IMR-90 (cell line): ENCODE measurements at regions not wholly inside any gene's neighbourhood (a gene's known extent, or its start where the extent isn't known, plus 50 kb on each side); places are given as distances from the start of the nearest gene placed in this dataset.

ENCODE experiments used
- ATAC-seq: fragments of 200-7000 bp; cut with Tn5 transposase; 2 replicates; pipeline ENCODE4 v1.9.1; 2020; ENCODE audit warnings: low read depth, mild to moderate bottlenecking, moderate library complexity
- BruUV-seq: library from RNA; stranded (reverse); fragments of 400-500 nt; replicated peaks from 2 replicates; lab custom pipeline; 2021; lab: Mats Ljungman, UMichigan
- CTCF ChIA-PET: fragments of 300-600 bp; formaldehyde crosslinking; extraction: SDS; loops from one replicate; lab custom pipeline; 2021; ENCODE audit warnings: antibody characterized with exemption; lab: Yijun Ruan, JAX
- POLR2A ChIA-PET: fragments of 300-600 bp; sonication (Branson Sonifier 250); formaldehyde crosslinking; loops from one replicate; lab custom pipeline; 2022; ENCODE audit warnings: antibody characterized with exemption; ENCODE audit not compliant: unreplicated experiment; lab: Charles Lee
- DNase-seq: peaks from one replicate; pipeline ENCODE4 v3.0.0; 2013
- H2AFZ ChIP-seq: replicated peaks from 2 replicates; pipeline ENCODE3; 2013; ENCODE audit warnings: low read length, mild to moderate bottlenecking; ENCODE audit not compliant: poor library complexity
- H2AK5ac ChIP-seq: 2 replicates; pipeline ENCODE4 v1.6.1; 2013; ENCODE audit warnings: low read depth, low read length, inconsistent platforms
- H2AK9ac ChIP-seq: replicated peaks from 2 replicates; pipeline ENCODE3; 2013; ENCODE audit warnings: mild to moderate bottlenecking, low read depth, low read length, moderate library complexity; ENCODE audit not compliant: poor library complexity
- H2BK120ac ChIP-seq: 2 replicates; pipeline ENCODE4 v1.6.1; 2013; ENCODE audit warnings: low read depth, low read length, inconsistent platforms
- H2BK15ac ChIP-seq: 3 replicates; pipeline ENCODE4 v1.6.1; 2013; ENCODE audit warnings: low read depth, low read length, inconsistent platforms
- H2BK20ac ChIP-seq: 2 replicates; pipeline ENCODE4 v1.6.1; 2013; ENCODE audit warnings: low read depth, mild to moderate bottlenecking, inconsistent platforms, low read length, moderate library complexity
- H2BK5ac ChIP-seq: 2 replicates; pipeline ENCODE4 v1.6.1; 2013; ENCODE audit warnings: mild to moderate bottlenecking, low read depth, low read length, inconsistent platforms; ENCODE audit not compliant: poor library complexity, severe bottlenecking
- H3K14ac ChIP-seq: replicated peaks from 2 replicates; pipeline ENCODE4 v1.6.1; 2013; ENCODE audit warnings: low read depth, low read length, inconsistent platforms
- H3K18ac ChIP-seq: 2 replicates; pipeline ENCODE4 v1.6.1; 2013; ENCODE audit warnings: low read depth, low read length, control low read depth
- H3K23ac ChIP-seq: 2 replicates; pipeline ENCODE4 v1.6.1; 2013; ENCODE audit warnings: low read depth, low read length, inconsistent platforms
- H3K27ac ChIP-seq: 2 replicates; pipeline ENCODE4 v1.5.1; 2013; ENCODE audit warnings: mild to moderate bottlenecking, control low read depth, low read length; ENCODE audit not compliant: insufficient read depth
- H3K27me3 ChIP-seq: 2 replicates; pipeline ENCODE4 v1.6.1; 2013; ENCODE audit warnings: low read length; ENCODE audit not compliant: control insufficient read depth, insufficient read depth
- H3K36me3 ChIP-seq: 2 replicates; pipeline ENCODE4 v1.6.1; 2013; ENCODE audit warnings: low read length, mixed read lengths; ENCODE audit not compliant: control insufficient read depth, insufficient read depth
- H3K4ac ChIP-seq: 2 replicates; pipeline ENCODE4 v1.6.1; 2013; ENCODE audit warnings: low read depth, low read length, inconsistent platforms
- H3K4me1 ChIP-seq: 2 replicates; pipeline ENCODE4 v1.6.1; 2013; ENCODE audit warnings: low read length, mixed read lengths; ENCODE audit not compliant: control insufficient read depth, insufficient read depth
- H3K4me2 ChIP-seq: 2 replicates; pipeline ENCODE4 v1.6.1; 2013; ENCODE audit warnings: low read depth, mild to moderate bottlenecking, control low read depth, low read length, moderate library complexity
- H3K4me3 ChIP-seq: 2 replicates; pipeline ENCODE4 v1.5.1; 2013; ENCODE audit warnings: low read depth, mild to moderate bottlenecking, control low read depth, low read length, moderate library complexity; ENCODE audit not compliant: insufficient read depth
- H3K56ac ChIP-seq: 2 replicates; pipeline ENCODE4 v1.6.1; 2013; ENCODE audit warnings: low read length, inconsistent platforms; ENCODE audit not compliant: insufficient read depth; ENCODE audit errors: extremely low read depth
- H3K79me1 ChIP-seq, 2 experiments: 2 replicates each; pipeline ENCODE4 v1.6.1; 2013; ENCODE audit warnings: low read length in 2 of 2, inconsistent platforms in 1 of 2, low read depth in 1 of 2
- H3K9ac ChIP-seq: 2 replicates; pipeline ENCODE4 v1.6.1; 2013; ENCODE audit warnings: low read depth, low read length, control low read depth
- H3K9me1 ChIP-seq: 2 replicates; pipeline ENCODE4 v1.6.1; 2013; ENCODE audit warnings: low read length, inconsistent platforms; ENCODE audit not compliant: insufficient read depth
- H3K9me3 ChIP-seq: 2 replicates; pipeline ENCODE4 v1.6.1; 2013; ENCODE audit warnings: low read length; ENCODE audit not compliant: control insufficient read depth, insufficient read depth
- H4K20me1 ChIP-seq: 2 replicates; pipeline ENCODE4 v1.6.1; 2013; ENCODE audit warnings: low read length, inconsistent platforms; ENCODE audit not compliant: insufficient read depth
- H4K5ac ChIP-seq: 2 replicates; pipeline ENCODE4 v1.6.1; 2013; ENCODE audit warnings: mild to moderate bottlenecking, low read depth, low read length, control low read depth
- H4K8ac ChIP-seq, 2 experiments: 2 replicates each; pipeline ENCODE4 v1.6.1; 2013; ENCODE audit warnings: low read depth in 2 of 2, low read length in 2 of 2, control low read depth in 1 of 2, inconsistent platforms in 1 of 2
- H4K91ac ChIP-seq: 2 replicates; pipeline ENCODE4 v1.6.1; 2013; ENCODE audit warnings: low read depth, low read length, inconsistent platforms; ENCODE audit not compliant: insufficient read depth
- CEBPB ChIP-seq: IDR thresholded peaks from 2 replicates; pipeline ENCODE4 v1.6.1; 2012; ENCODE audit warnings: low read depth, low read length, improper control_type of control experiment
- MAFK ChIP-seq: IDR thresholded peaks from 2 replicates; pipeline ENCODE4 v1.6.1; 2012; ENCODE audit warnings: low read depth, low read length, improper control_type of control experiment
- RCOR1 ChIP-seq: IDR thresholded peaks from 2 replicates; pipeline ENCODE4 v1.6.1; 2012; ENCODE audit warnings: mild to moderate bottlenecking, low read length, improper control_type of control experiment; ENCODE audit not compliant: insufficient replicate concordance
- RFX5 ChIP-seq: IDR thresholded peaks from 2 replicates; pipeline ENCODE4 v1.8.0; 2012; ENCODE audit warnings: low read depth, mild to moderate bottlenecking, low read length, moderate library complexity
- WGBS, 2 experiments: methylation state at CpG; one replicate each; pipeline versions ENCODE4 v1.1.5 to v1.1.7; 2013; ENCODE audit warnings: missing lambda C conversion rate in 2 of 2; ENCODE audit not compliant: insufficient read length in 1 of 2; ENCODE audit errors: extremely low coverage in 2 of 2; 5-methylcytosine and 5-hydroxymethylcytosine counted together
- dilution Hi-C: fragments of 300-500 bp; cut with HindIII; formaldehyde crosslinking; loops from one replicate; pipeline ENCODE4 v1.14.3; 2018; ENCODE audit warnings: low sequenced_read_pairs; ENCODE audit not compliant: unreplicated experiment
- in situ Hi-C: fragments of 300-500 bp; cut with MboI; formaldehyde crosslinking; loops from 3 replicates; pipeline ENCODE4 v1.14.3; 2019; ENCODE audit warnings: low sequenced_read_pairs, inconsistent platforms, mixed read lengths
- intact Hi-C: fragments of 100-400 bp; cut with micrococcal nuclease; formaldehyde crosslinking; loops from 2 replicates; pipeline ENCODE4 v1.10.0; 2022
- TF ChIP-seq, protein P1 (sequence below): fragments of 150-350 bp; IDR thresholded peaks from 2 replicates; pipeline ENCODE4 v1.6.1; 2016; ENCODE audit warnings: low read depth, mild to moderate bottlenecking, low read length, moderate library complexity, borderline replicate concordance
- TF ChIP-seq, protein P2 (sequence below): fragments of 150-350 bp; IDR thresholded peaks from 2 replicates; pipeline ENCODE4 v1.6.1; 2017; ENCODE audit warnings: mild to moderate bottlenecking, antibody characterized with exemption, low read length, low read depth

DNA sequence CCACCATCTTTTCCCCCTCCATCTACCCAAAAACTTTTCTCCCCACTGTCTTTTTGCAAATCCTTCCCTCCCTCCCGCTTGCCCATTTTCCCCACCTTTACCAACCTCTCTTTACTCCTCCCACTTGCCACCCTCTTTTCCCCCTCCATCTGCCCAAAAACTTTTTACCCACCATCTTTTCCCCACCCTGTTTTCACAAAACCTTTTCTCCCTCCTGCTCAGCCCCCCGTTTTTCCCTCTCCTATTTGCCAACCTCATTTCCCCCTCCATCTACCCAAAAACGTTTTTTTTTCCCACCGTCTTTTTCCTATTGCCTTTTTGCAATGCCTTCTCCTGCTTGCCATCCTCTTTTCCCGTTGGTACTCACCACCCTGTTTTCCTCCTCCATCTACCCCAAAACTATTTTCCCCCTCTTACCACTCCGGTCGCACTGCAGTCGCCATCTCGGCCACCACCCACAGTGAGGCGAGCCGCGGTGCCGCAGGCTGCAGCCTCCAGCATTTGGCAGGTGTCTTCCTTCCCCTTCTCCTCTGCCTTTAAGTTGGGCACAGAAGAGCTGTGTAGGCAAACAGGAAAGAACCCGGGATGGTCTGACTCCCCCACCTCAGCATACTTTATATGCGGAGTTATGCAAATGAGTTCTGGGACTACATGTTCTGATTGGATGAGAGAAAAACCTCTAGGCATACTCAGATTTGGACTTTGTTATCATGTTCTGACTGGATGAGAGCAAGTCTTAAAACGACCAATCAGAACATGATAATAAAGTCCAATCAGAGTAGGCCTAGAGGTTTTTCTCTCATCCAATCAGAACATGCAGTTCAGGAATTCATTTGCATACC lies 121.2 kb upstream of the VPREB1 start:
- Histone ChIP-seq H3K9ac (no peak overlapping the region), H3K4me2 (no peak overlapping the region), H3K4ac (no peak overlapping the region), H2AFZ (no peak overlapping the region), H3K27me3 (peaks cover 31% of the 10 kb centered on the region), H3K9me3 (no peaks in the 10 kb centered on the region), H3K36me3 (no peaks in the 10 kb centered on the region), H3K23ac (no peak overlapping the region), H3K4me3 (no peak overlapping the region), H3K18ac (no peak overlapping the region), H4K8ac (no peak overlapping the region), H2BK5ac (no peak overlapping the region), H2AK5ac (no peak overlapping the region), H3K79me1 (no peaks in the 10 kb centered on the region), H3K14ac (no peak overlapping the region), H3K9me1 (no peaks in the 10 kb centered on the region), H3K4me1 (no peaks in the 10 kb centered on the region), H4K5ac (no peak overlapping the region), H2BK120ac (no peak overlapping the region), H4K91ac (no peak overlapping the region), H4K20me1 (no peaks in the 10 kb centered on the region; the same call in 1 of the 2 replicates), H3K27ac (no peak overlapping the region), H2BK15ac (no peak overlapping the region), H3K56ac (no peak overlapping the region), H2BK20ac (no peak overlapping the region), H2AK9ac (no peak overlapping the region)
- BruUV-seq, result no TSS peak
- WGBS, 2 experiments, result 53 to 95% methylated on average over 2 to 3 of the region's 16 CpGs
- ATAC-seq, result no peak
- in situ Hi-C loops, result no loop called here
- no peak for TF ChIP-seq MAFK
- TF ChIP-seq RFX5, result no peak
- no peak for TF ChIP-seq CEBPB
- TF ChIP-seq, protein P1, sequence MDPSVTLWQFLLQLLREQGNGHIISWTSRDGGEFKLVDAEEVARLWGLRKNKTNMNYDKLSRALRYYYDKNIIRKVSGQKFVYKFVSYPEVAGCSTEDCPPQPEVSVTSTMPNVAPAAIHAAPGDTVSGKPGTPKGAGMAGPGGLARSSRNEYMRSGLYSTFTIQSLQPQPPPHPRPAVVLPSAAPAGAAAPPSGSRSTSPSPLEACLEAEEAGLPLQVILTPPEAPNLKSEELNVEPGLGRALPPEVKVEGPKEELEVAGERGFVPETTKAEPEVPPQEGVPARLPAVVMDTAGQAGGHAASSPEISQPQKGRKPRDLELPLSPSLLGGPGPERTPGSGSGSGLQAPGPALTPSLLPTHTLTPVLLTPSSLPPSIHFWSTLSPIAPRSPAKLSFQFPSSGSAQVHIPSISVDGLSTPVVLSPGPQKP, result no peak
- TF ChIP-seq, protein P2, sequence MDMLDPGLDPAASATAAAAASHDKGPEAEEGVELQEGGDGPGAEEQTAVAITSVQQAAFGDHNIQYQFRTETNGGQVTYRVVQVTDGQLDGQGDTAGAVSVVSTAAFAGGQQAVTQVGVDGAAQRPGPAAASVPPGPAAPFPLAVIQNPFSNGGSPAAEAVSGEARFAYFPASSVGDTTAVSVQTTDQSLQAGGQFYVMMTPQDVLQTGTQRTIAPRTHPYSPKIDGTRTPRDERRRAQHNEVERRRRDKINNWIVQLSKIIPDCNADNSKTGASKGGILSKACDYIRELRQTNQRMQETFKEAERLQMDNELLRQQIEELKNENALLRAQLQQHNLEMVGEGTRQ, result no peak
- TF ChIP-seq RCOR1, result no peak
- DNase-seq, result no peak
- CTCF ChIA-PET, result no interaction called here
- intact Hi-C loops, result no loop called here
- dilution Hi-C loops, result no loop called here
- POLR2A ChIA-PET, result no interaction called here
